Epithelial cell of esophagus (primary cell): ENCODE measurements at regions not wholly inside any gene's neighbourhood (a gene's known extent, or its start where the extent isn't known, plus 50 kb on each side); places are given as distances from the start of the nearest gene placed in this dataset.

ENCODE experiments used
- DNase-seq: peaks from one replicate; pipeline ENCODE4 v3.0.0; 2010; ENCODE audit warnings: low read depth
- H3K4me3 ChIP-seq: 2 replicates; pipeline ENCODE4 v1.5.1; 2011; ENCODE audit warnings: mild to moderate bottlenecking, low read length, control low read depth
- CTCF ChIP-seq: IDR thresholded peaks from 2 replicates; pipeline ENCODE4 v1.5.1; 2011; ENCODE audit warnings: low read depth, mild to moderate bottlenecking, low read length, control low read depth, inconsistent platforms; ENCODE audit not compliant: insufficient read depth; ENCODE audit errors: missing control alignments

- DNase-seq = no peak
- H3K4me3 ChIP-seq = no peak overlapping the region
- TF ChIP-seq CTCF = no peak
Observed at GRCh38 chr7:22629056-22629455, 97.9 kb upstream of the IL6 start.

- no peak for TF ChIP-seq CTCF
- no peak for DNase-seq
Observed at GRCh38 chr7:22628112-22628511, 98.9 kb upstream of the IL6 start.

GRCh38 chr7:22627136-22627535 is 99.9 kb upstream of the IL6 start:
- no peak overlapping the region for H3K4me3 ChIP-seq
- TF ChIP-seq CTCF = no peak
- no peak for DNase-seq

More at GRCh38 chr7:22628112-22628511, 98.9 kb upstream of the IL6 start:
- no peak overlapping the region for H3K4me3 ChIP-seq

- H3K4me3 ChIP-seq = no peak overlapping the region
- no peak for DNase-seq
- TF ChIP-seq CTCF = no peak
Observed at GRCh38 chr7:22625251-22625650, 101.7 kb upstream of the IL6 start.

GRCh38 chr7:22624781-22625180 is 102.2 kb upstream of the IL6 start:
- DNase-seq = no peak
- no peak for TF ChIP-seq CTCF
- no peak overlapping the region for H3K4me3 ChIP-seq

GRCh38 chr7:22622116-22622785 is 104.7 kb upstream of the IL6 start:
- DNase-seq = no peak
- no peak for TF ChIP-seq CTCF

GRCh38 chr7:22618528-22618927 is 108.5 kb upstream of the IL6 start:
- DNase-seq = no peak
- no peak for TF ChIP-seq CTCF

More at GRCh38 chr7:22622116-22622785, 104.7 kb upstream of the IL6 start:
- no peak overlapping the region for H3K4me3 ChIP-seq

More at GRCh38 chr7:22618528-22618927, 108.5 kb upstream of the IL6 start:
- H3K4me3 ChIP-seq = no peak overlapping the region
